ENCODE measurements at regions not wholly inside any gene's neighbourhood (a gene's known extent, or its start where the extent isn't known, plus 50 kb on each side); places are given as distances from the start of the nearest gene placed in this dataset.

- H3K4me3 ChIP-seq (ENCODE audit: low read depth, low read length), result no peak overlapping the region
Measured at GRCh38 chr16:74045513-74045912, 251.1 kb upstream of the PSMD7 start.

GRCh38 chr16:74035816-74036215, 260.8 kb upstream of the PSMD7 start:
- no peak overlapping the region for H3K4me3 ChIP-seq (ENCODE audit: low read depth, low read length)

GRCh38 chr16:74034862-74035261, 261.8 kb upstream of the PSMD7 start:
- H3K4me3 ChIP-seq (ENCODE audit: low read depth, low read length), result no peak overlapping the region

- no peak overlapping the region for H3K4me3 ChIP-seq (ENCODE audit: low read depth, low read length)
Measured at GRCh38 chr16:74034200-74034599, 262.4 kb upstream of the PSMD7 start.

- H3K4me3 ChIP-seq (ENCODE audit: low read depth, low read length), result no peak overlapping the region
Measured at GRCh38 chr16:74033441-74033995, 263.1 kb upstream of the PSMD7 start.

- H3K4me3 ChIP-seq (ENCODE audit: low read depth, low read length), result no peak overlapping the region
Measured at GRCh38 chr16:74031551-74031950, 265.1 kb upstream of the PSMD7 start.

- H3K4me3 ChIP-seq (ENCODE audit: low read depth, low read length), result no peak overlapping the region
Measured at GRCh38 chr16:74030000-74030706, 266.5 kb upstream of the PSMD7 start.

- no peak overlapping the region for H3K4me3 ChIP-seq (ENCODE audit: low read depth, low read length)
Measured at GRCh38 chr16:74029115-74029792, 267.4 kb upstream of the PSMD7 start.

- no peak overlapping the region for H3K4me3 ChIP-seq (ENCODE audit: low read depth, low read length)
Measured at GRCh38 chr16:74026373-74027281, 270.0 kb upstream of the PSMD7 start.

GRCh38 chr16:74024953-74025352, 271.7 kb upstream of the PSMD7 start:
- no peak overlapping the region for H3K4me3 ChIP-seq (ENCODE audit: low read depth, low read length)

- no peak overlapping the region for H3K4me3 ChIP-seq (ENCODE audit: low read depth, low read length)
Measured at GRCh38 chr16:74020095-74020670, 276.4 kb upstream of the PSMD7 start.

GRCh38 chr16:74019612-74020011, 277.0 kb upstream of the PSMD7 start:
- no peak overlapping the region for H3K4me3 ChIP-seq (ENCODE audit: low read depth, low read length)

- no peak overlapping the region for H3K4me3 ChIP-seq (ENCODE audit: low read depth, low read length)
Measured at GRCh38 chr16:74015953-74016352, 280.7 kb upstream of the PSMD7 start.

- H3K4me3 ChIP-seq (ENCODE audit: low read depth, low read length), result no peak overlapping the region
Measured at GRCh38 chr16:73998707-73999106, 297.9 kb upstream of the PSMD7 start.

GRCh38 chr16:73997971-73998370, 298.6 kb upstream of the PSMD7 start:
- no peak overlapping the region for H3K4me3 ChIP-seq (ENCODE audit: low read depth, low read length)

GRCh38 chr16:73997340-73997711, 299.3 kb upstream of the PSMD7 start:
- H3K4me3 ChIP-seq (ENCODE audit: low read depth, low read length), result no peak overlapping the region

- no peak overlapping the region for H3K4me3 ChIP-seq (ENCODE audit: low read depth, low read length)
Measured at GRCh38 chr16:73996624-73997339, 299.8 kb upstream of the PSMD7 start.

- no peak overlapping the region for H3K4me3 ChIP-seq (ENCODE audit: low read depth, low read length)
Measured at GRCh38 chr16:73993878-73994277, 302.7 kb upstream of the PSMD7 start.

GRCh38 chr16:73978407-73978784, 318.2 kb upstream of the PSMD7 start:
- H3K4me3 ChIP-seq (ENCODE audit: low read depth, low read length), result no peak overlapping the region

- H3K4me3 ChIP-seq (ENCODE audit: low read depth, low read length), result no peak overlapping the region
Measured at GRCh38 chr16:73976644-73977043, 320.0 kb upstream of the PSMD7 start.
